Transverse colon (tissue), 4 donors: ENCODE measurements at regions not wholly inside any gene's neighbourhood (a gene's known extent, or its start where the extent isn't known, plus 50 kb on each side); places are given as distances from the start of the nearest gene placed in this dataset.

ENCODE experiments used
- DNase-seq: peaks from one replicate; pipeline ENCODE4 v3.0.0-alpha.2; 2019
- H3K27ac ChIP-seq, 4 donors: fragments of 200-600 bp; sonication (generic); 2 replicates each; pipeline ENCODE4 v1.5.1; 2016 to 2018; ENCODE audit warnings: inconsistent platforms in 4 of 4
- H3K27me3 ChIP-seq: fragments of 200-600 bp; sonication (generic); 2 replicates; pipeline ENCODE4 v1.5.1; 2017; ENCODE audit warnings: inconsistent platforms
- H3K36me3 ChIP-seq, 4 donors: fragments of 200-600 bp; sonication (generic); 2 replicates each; pipeline ENCODE4 v1.5.1; 2017 to 2019; ENCODE audit warnings: inconsistent platforms in 4 of 4
- H3K4me1 ChIP-seq, 4 donors: fragments of 200-600 bp; sonication (generic); 2 replicates each; pipeline ENCODE4 v1.5.1; 2017 to 2020; ENCODE audit warnings: inconsistent platforms in 4 of 4
- H3K4me3 ChIP-seq, 4 donors: fragments of 200-600 bp; sonication (generic); 1 replicate in 1 of 4; 2 replicates in 3 of 4; pipeline versions ENCODE4 v1.5.1 to v1.6.1; 2017 to 2019; ENCODE audit warnings: inconsistent platforms in 4 of 4
- H3K9me3 ChIP-seq, 2 donors: fragments of 200-600 bp; sonication (generic); 2 replicates each; pipeline ENCODE4 v1.5.1; 2017 to 2019; ENCODE audit warnings: inconsistent platforms in 2 of 2
- CTCF ChIP-seq, 5 experiments: fragments of 200-600 bp in 3 of 5; fragments of 450-650 bp in 2 of 5; sonication (generic) in 3 of 5; IDR thresholded peaks; 1 replicate in 2 of 5; 2 replicates in 3 of 5; pipeline ENCODE4 v1.5.1; 2016 to 2017; ENCODE audit warnings: antibody characterized with exemption in 5 of 5, inconsistent platforms in 3 of 5, mild to moderate bottlenecking in 2 of 5, moderate library complexity in 1 of 5
- EP300 ChIP-seq: sonication (generic); formaldehyde crosslinking; IDR thresholded peaks from one replicate; pipeline ENCODE4 v1.6.1; 2017; ENCODE audit warnings: antibody characterized with exemption, low read depth
- POLR2A ChIP-seq: fragments of 450-650 bp; IDR thresholded peaks from one replicate; pipeline ENCODE4 v1.6.1; 2016; ENCODE audit warnings: antibody characterized with exemption, mild to moderate bottlenecking, moderate library complexity
- POLR2AphosphoS5 ChIP-seq, 3 donors: sonication (generic); formaldehyde crosslinking; IDR thresholded peaks; one replicate each; pipeline ENCODE4 v1.6.1; 2016; ENCODE audit warnings: antibody characterized with exemption in 3 of 3
- WGBS, 2 donors: methylation state at CpG; one replicate each; pipeline ENCODE4 v1.1.5; 2018; ENCODE audit warnings: low coverage in 1 of 2; 5-methylcytosine and 5-hydroxymethylcytosine counted together
- in situ Hi-C, 4 donors: fragments of 200-750 bp; cut with MboI; loops; one replicate each; pipeline versions ENCODE4 v1.15.0 to v1.15.1; 2017; ENCODE audit warnings: low sequenced_read_pairs in 3 of 4, low pct_ligation_motif_present in 1 of 4, low pct_unique_long_range_greater_than_20kb in 1 of 4
- intact Hi-C: fragments of 100-400 bp; cut with DNase I; formaldehyde crosslinking; loops from one replicate; pipeline ENCODE4 v1.15.1; 2023; ENCODE audit warnings: low total_unique reads

DNA sequence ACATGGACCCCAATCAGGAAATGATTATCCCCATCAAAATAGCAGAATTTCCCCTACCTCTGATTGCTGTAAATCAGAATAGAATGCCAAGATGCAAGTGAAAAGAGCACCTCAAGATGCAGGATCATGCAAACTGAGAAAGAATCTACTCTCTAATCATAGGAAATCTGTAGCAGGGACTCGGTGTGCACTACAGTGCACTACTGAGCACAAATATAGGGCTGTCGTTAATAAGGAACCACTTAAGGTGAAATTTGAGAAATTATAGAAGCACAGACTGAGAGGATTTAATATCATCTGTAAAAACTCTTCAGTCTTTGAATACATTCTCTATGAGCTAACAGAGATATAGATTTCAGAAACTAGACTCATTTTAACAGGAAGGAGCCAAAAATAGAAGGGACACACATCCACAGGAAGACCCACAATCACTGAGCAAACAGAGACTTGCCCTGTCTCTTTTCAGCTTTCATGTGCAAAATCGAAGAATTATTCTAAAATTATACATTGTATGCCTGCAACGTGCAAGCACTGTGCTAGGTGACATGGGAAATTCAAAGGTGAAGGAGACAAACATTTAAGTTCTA is 278.3 kb downstream of the HIVEP2 start:
- 73 to 79% methylated on average over 4 of the region's 4 CpGs for WGBS, 2 donors
- intact Hi-C loops, result no loop called here
- in situ Hi-C loops, result no loop called here
- TF ChIP-seq POLR2AphosphoS5 (IDR thresholded peaks at IDR 0.05) (no peak), POLR2A (no peak)
- Histone ChIP-seq H3K36me3 (no peaks in the 10 kb centered on the region), H3K27me3 (no peaks in the 10 kb centered on the region), H3K9me3 (peaks cover 5 to 12% of the 10 kb centered on the region in 2 donors), H3K4me3 (no peak overlapping the region), H3K27ac (no peak overlapping the region), H3K4me1 (no peaks in the 10 kb centered on the region)
- DNase-seq, result no peak

DNA sequence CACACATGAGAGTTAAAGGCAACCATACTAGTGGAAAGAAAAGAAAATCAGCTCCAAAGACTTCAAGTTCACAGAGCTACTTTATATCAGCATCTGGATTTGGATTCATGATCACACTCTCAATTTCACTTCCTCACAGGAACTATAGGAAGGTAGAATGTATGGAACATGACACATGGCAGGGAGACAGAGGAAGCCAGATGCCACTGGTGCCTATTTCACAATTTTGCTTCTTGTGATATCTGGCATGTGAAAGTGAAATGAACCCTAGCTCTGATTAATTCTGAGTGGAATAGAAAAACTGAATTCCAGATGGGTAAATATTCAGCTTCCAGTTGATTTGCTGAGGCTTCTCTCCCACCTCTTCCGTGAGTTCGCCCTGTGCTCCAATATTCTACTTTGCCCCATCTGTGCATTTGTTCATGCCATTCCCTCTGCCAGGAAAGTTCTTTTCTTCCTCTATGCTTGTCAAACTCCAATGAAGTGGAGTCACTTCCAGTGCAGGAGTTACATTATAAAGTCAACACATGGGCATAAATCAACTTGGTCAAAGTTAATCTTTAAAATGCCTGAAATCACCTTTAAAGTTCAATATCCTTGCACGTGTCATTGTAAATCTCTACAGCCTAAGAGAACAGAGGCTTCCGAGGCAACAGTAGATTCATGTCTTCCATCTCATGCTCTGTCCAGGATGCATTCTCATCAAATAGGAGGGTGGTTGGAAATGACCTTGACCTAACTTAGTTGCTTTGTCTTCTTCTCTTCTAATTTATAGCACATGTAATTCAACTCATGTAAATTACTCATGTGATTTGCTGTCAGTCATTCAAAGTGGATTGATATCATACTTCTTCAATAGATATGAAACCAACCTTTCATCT is 275.3 kb downstream of the HIVEP2 start:
- Histone ChIP-seq H3K36me3 (no peaks in the 10 kb centered on the region), H3K4me1 (no peaks in the 10 kb centered on the region), H3K27ac (no peak overlapping the region), H3K9me3 (no peaks in the 10 kb centered on the region), H3K27me3 (no peaks in the 10 kb centered on the region), H3K4me3 (no peak overlapping the region)
- in situ Hi-C loops, result no loop called here
- WGBS, 2 donors, result 88 to 90% methylated on average over 4 of the region's 4 CpGs
- intact Hi-C loops, result no loop called here
- no peak for TF ChIP-seq EP300
- no peak for TF ChIP-seq CTCF (IDR thresholded peaks at IDR 0.05)
- DNase-seq, result no peak

- no peak for TF ChIP-seq POLR2AphosphoS5 (IDR thresholded peaks at IDR 0.05)
- TF ChIP-seq POLR2A, result no peak
- TF ChIP-seq EP300, result no peak
- TF ChIP-seq CTCF (IDR thresholded peaks at IDR 0.05), result no peak
- no peaks in the 10 kb centered on the region for H3K4me1 ChIP-seq
- no peaks in the 10 kb centered on the region for H3K27me3 ChIP-seq
- in situ Hi-C loops, result no loop called here
- intact Hi-C loops, result no loop called here
- H3K27ac ChIP-seq, result no peak overlapping the region
- no peak overlapping the region for H3K4me3 ChIP-seq
- no peak for DNase-seq
- no peaks in the 10 kb centered on the region for H3K36me3 ChIP-seq
- 73% methylated on average over 1 of the region's 1 CpG; no CpG with 5 or more reads in 1 of the 2 donors for WGBS, 2 donors
- H3K9me3 ChIP-seq, result no peaks in the 10 kb centered on the region
Observed at GRCh38 chr6:142671791-142672190, 273.2 kb downstream of the HIVEP2 start.

- TF ChIP-seq POLR2AphosphoS5 (IDR thresholded peaks at IDR 0.05), result no peak
- TF ChIP-seq CTCF (IDR thresholded peaks at IDR 0.05), result no peak
- TF ChIP-seq EP300, result no peak
- TF ChIP-seq POLR2A, result no peak
- Histone ChIP-seq H3K36me3 (no peaks in the 10 kb centered on the region), H3K9me3 (no peaks in the 10 kb centered on the region), H3K27ac (no peak overlapping the region), H3K4me1 (peaks cover 0 to 4% (median 0%) of the 10 kb centered on the region in 4 donors), H3K4me3 (no peak overlapping the region), H3K27me3 (no peaks in the 10 kb centered on the region)
- WGBS, 2 donors, result 86% methylated on average over 4 of the region's 5 CpGs; no CpG with 5 or more reads in 1 of the 2 donors
- no peak for DNase-seq
- intact Hi-C loops, result no loop called here
- in situ Hi-C loops, result loop anchor here in 2 of 4 donors (25.0 kb wide), 2 partner anchors 362 to 737 kb away; no protein-coding TSS in a partner anchor
Observed at GRCh38 chr6:142675517-142675916, 269.5 kb downstream of the HIVEP2 start.
